IMR-90 (cell line): ENCODE measurements at regions not wholly inside any gene's neighbourhood (a gene's known extent, or its start where the extent isn't known, plus 50 kb on each side); places are given as distances from the start of the nearest gene placed in this dataset.

ENCODE experiments used
- ATAC-seq: fragments of 200-7000 bp; cut with Tn5 transposase; 2 replicates; pipeline ENCODE4 v1.9.1; 2020; ENCODE audit warnings: low read depth, mild to moderate bottlenecking, moderate library complexity
- BruUV-seq: library from RNA; stranded (reverse); fragments of 400-500 nt; replicated peaks from 2 replicates; lab custom pipeline; 2021; lab: Mats Ljungman, UMichigan
- CTCF ChIA-PET: fragments of 300-600 bp; formaldehyde crosslinking; extraction: SDS; loops from one replicate; lab custom pipeline; 2021; ENCODE audit warnings: antibody characterized with exemption; lab: Yijun Ruan, JAX
- POLR2A ChIA-PET: fragments of 300-600 bp; sonication (Branson Sonifier 250); formaldehyde crosslinking; loops from one replicate; lab custom pipeline; 2022; ENCODE audit warnings: antibody characterized with exemption; ENCODE audit not compliant: unreplicated experiment; lab: Charles Lee
- DNase-seq: peaks from one replicate; pipeline ENCODE4 v3.0.0; 2013
- H2AFZ ChIP-seq: replicated peaks from 2 replicates; pipeline ENCODE3; 2013; ENCODE audit warnings: low read length, mild to moderate bottlenecking; ENCODE audit not compliant: poor library complexity
- H2AK5ac ChIP-seq: 2 replicates; pipeline ENCODE4 v1.6.1; 2013; ENCODE audit warnings: low read depth, low read length, inconsistent platforms
- H2AK9ac ChIP-seq: replicated peaks from 2 replicates; pipeline ENCODE3; 2013; ENCODE audit warnings: mild to moderate bottlenecking, low read depth, low read length, moderate library complexity; ENCODE audit not compliant: poor library complexity
- H2BK120ac ChIP-seq: 2 replicates; pipeline ENCODE4 v1.6.1; 2013; ENCODE audit warnings: low read depth, low read length, inconsistent platforms
- H2BK15ac ChIP-seq: 3 replicates; pipeline ENCODE4 v1.6.1; 2013; ENCODE audit warnings: low read depth, low read length, inconsistent platforms
- H2BK20ac ChIP-seq: 2 replicates; pipeline ENCODE4 v1.6.1; 2013; ENCODE audit warnings: low read depth, mild to moderate bottlenecking, inconsistent platforms, low read length, moderate library complexity
- H2BK5ac ChIP-seq: 2 replicates; pipeline ENCODE4 v1.6.1; 2013; ENCODE audit warnings: mild to moderate bottlenecking, low read depth, low read length, inconsistent platforms; ENCODE audit not compliant: poor library complexity, severe bottlenecking
- H3K14ac ChIP-seq: replicated peaks from 2 replicates; pipeline ENCODE4 v1.6.1; 2013; ENCODE audit warnings: low read depth, low read length, inconsistent platforms
- H3K18ac ChIP-seq: 2 replicates; pipeline ENCODE4 v1.6.1; 2013; ENCODE audit warnings: low read depth, low read length, control low read depth
- H3K23ac ChIP-seq: 2 replicates; pipeline ENCODE4 v1.6.1; 2013; ENCODE audit warnings: low read depth, low read length, inconsistent platforms
- H3K27ac ChIP-seq: 2 replicates; pipeline ENCODE4 v1.5.1; 2013; ENCODE audit warnings: mild to moderate bottlenecking, control low read depth, low read length; ENCODE audit not compliant: insufficient read depth
- H3K27me3 ChIP-seq: 2 replicates; pipeline ENCODE4 v1.6.1; 2013; ENCODE audit warnings: low read length; ENCODE audit not compliant: control insufficient read depth, insufficient read depth
- H3K36me3 ChIP-seq: 2 replicates; pipeline ENCODE4 v1.6.1; 2013; ENCODE audit warnings: low read length, mixed read lengths; ENCODE audit not compliant: control insufficient read depth, insufficient read depth
- H3K4ac ChIP-seq: 2 replicates; pipeline ENCODE4 v1.6.1; 2013; ENCODE audit warnings: low read depth, low read length, inconsistent platforms
- H3K4me1 ChIP-seq: 2 replicates; pipeline ENCODE4 v1.6.1; 2013; ENCODE audit warnings: low read length, mixed read lengths; ENCODE audit not compliant: control insufficient read depth, insufficient read depth
- H3K4me2 ChIP-seq: 2 replicates; pipeline ENCODE4 v1.6.1; 2013; ENCODE audit warnings: low read depth, mild to moderate bottlenecking, control low read depth, low read length, moderate library complexity
- H3K4me3 ChIP-seq: 2 replicates; pipeline ENCODE4 v1.5.1; 2013; ENCODE audit warnings: low read depth, mild to moderate bottlenecking, control low read depth, low read length, moderate library complexity; ENCODE audit not compliant: insufficient read depth
- H3K56ac ChIP-seq: 2 replicates; pipeline ENCODE4 v1.6.1; 2013; ENCODE audit warnings: low read length, inconsistent platforms; ENCODE audit not compliant: insufficient read depth; ENCODE audit errors: extremely low read depth
- H3K79me1 ChIP-seq, 2 experiments: 2 replicates each; pipeline ENCODE4 v1.6.1; 2013; ENCODE audit warnings: low read length in 2 of 2, inconsistent platforms in 1 of 2, low read depth in 1 of 2
- H3K9ac ChIP-seq: 2 replicates; pipeline ENCODE4 v1.6.1; 2013; ENCODE audit warnings: low read depth, low read length, control low read depth
- H3K9me1 ChIP-seq: 2 replicates; pipeline ENCODE4 v1.6.1; 2013; ENCODE audit warnings: low read length, inconsistent platforms; ENCODE audit not compliant: insufficient read depth
- H3K9me3 ChIP-seq: 2 replicates; pipeline ENCODE4 v1.6.1; 2013; ENCODE audit warnings: low read length; ENCODE audit not compliant: control insufficient read depth, insufficient read depth
- H4K20me1 ChIP-seq: 2 replicates; pipeline ENCODE4 v1.6.1; 2013; ENCODE audit warnings: low read length, inconsistent platforms; ENCODE audit not compliant: insufficient read depth
- H4K5ac ChIP-seq: 2 replicates; pipeline ENCODE4 v1.6.1; 2013; ENCODE audit warnings: mild to moderate bottlenecking, low read depth, low read length, control low read depth
- H4K8ac ChIP-seq, 2 experiments: 2 replicates each; pipeline ENCODE4 v1.6.1; 2013; ENCODE audit warnings: low read depth in 2 of 2, low read length in 2 of 2, control low read depth in 1 of 2, inconsistent platforms in 1 of 2
- H4K91ac ChIP-seq: 2 replicates; pipeline ENCODE4 v1.6.1; 2013; ENCODE audit warnings: low read depth, low read length, inconsistent platforms; ENCODE audit not compliant: insufficient read depth
- CHD1 ChIP-seq: IDR thresholded peaks from 2 replicates; pipeline ENCODE4 v1.6.1; 2012; ENCODE audit warnings: low read depth, low read length, improper control_type of control experiment
- CTCF ChIP-seq: conservative IDR thresholded peaks from 2 replicates; pipeline ENCODE4 v1.5.1; 2012; ENCODE audit warnings: mild to moderate bottlenecking, low read depth, low read length, improper control_type of control experiment
- ELK1 ChIP-seq: fragments of 150-350 bp; IDR thresholded peaks from 2 replicates; pipeline ENCODE4 v1.6.1; 2016; ENCODE audit warnings: low read depth, mild to moderate bottlenecking, low read length, moderate library complexity, borderline replicate concordance
- FOS ChIP-seq: fragments of 150-350 bp; IDR thresholded peaks from 2 replicates; pipeline ENCODE4 v1.6.1; 2016; ENCODE audit warnings: low read depth, low read length
- MAFK ChIP-seq: IDR thresholded peaks from 2 replicates; pipeline ENCODE4 v1.6.1; 2012; ENCODE audit warnings: low read depth, low read length, improper control_type of control experiment
- MAZ ChIP-seq: IDR thresholded peaks from 2 replicates; pipeline ENCODE4 v1.6.1; 2012; ENCODE audit warnings: low read depth, mild to moderate bottlenecking, low read length, improper control_type of control experiment, moderate library complexity, borderline replicate concordance
- NFE2L2 ChIP-seq: fragments of 150-350 bp; IDR thresholded peaks from 2 replicates; pipeline ENCODE4 v1.6.1; 2016; ENCODE audit warnings: low read depth, mild to moderate bottlenecking, low read length
- POLR2A ChIP-seq: IDR thresholded peaks from 2 replicates; pipeline ENCODE4 v1.6.1; 2012; ENCODE audit warnings: mild to moderate bottlenecking, low read depth, low read length
- RAD21 ChIP-seq: IDR thresholded peaks from 2 replicates; pipeline ENCODE4 v1.6.1; 2012; ENCODE audit warnings: low read length, improper control_type of control experiment
- RCOR1 ChIP-seq: IDR thresholded peaks from 2 replicates; pipeline ENCODE4 v1.6.1; 2012; ENCODE audit warnings: mild to moderate bottlenecking, low read length, improper control_type of control experiment; ENCODE audit not compliant: insufficient replicate concordance
- RFX5 ChIP-seq: IDR thresholded peaks from 2 replicates; pipeline ENCODE4 v1.8.0; 2012; ENCODE audit warnings: low read depth, mild to moderate bottlenecking, low read length, moderate library complexity
- SMC3 ChIP-seq: fragments of 150-350 bp; IDR thresholded peaks from 2 replicates; pipeline ENCODE4 v1.6.1; 2016; ENCODE audit warnings: low read depth, mild to moderate bottlenecking, antibody characterized with exemption, low read length, moderate library complexity
- USF2 ChIP-seq: fragments of 150-350 bp; IDR thresholded peaks from 2 replicates; pipeline ENCODE4 v1.6.1; 2017; ENCODE audit warnings: mild to moderate bottlenecking, antibody characterized with exemption, low read length, low read depth
- WGBS, 2 experiments: methylation state at CpG; one replicate each; pipeline versions ENCODE4 v1.1.5 to v1.1.7; 2013; ENCODE audit warnings: missing lambda C conversion rate in 2 of 2; ENCODE audit not compliant: insufficient read length in 1 of 2; ENCODE audit errors: extremely low coverage in 2 of 2; 5-methylcytosine and 5-hydroxymethylcytosine counted together
- dilution Hi-C: fragments of 300-500 bp; cut with HindIII; formaldehyde crosslinking; loops from one replicate; pipeline ENCODE4 v1.14.3; 2018; ENCODE audit warnings: low sequenced_read_pairs; ENCODE audit not compliant: unreplicated experiment
- in situ Hi-C: fragments of 300-500 bp; cut with MboI; formaldehyde crosslinking; loops from 3 replicates; pipeline ENCODE4 v1.14.3; 2019; ENCODE audit warnings: low sequenced_read_pairs, inconsistent platforms, mixed read lengths
- intact Hi-C: fragments of 100-400 bp; cut with micrococcal nuclease; formaldehyde crosslinking; loops from 2 replicates; pipeline ENCODE4 v1.10.0; 2022

- H2BK120ac ChIP-seq: no peak overlapping the region
- no TSS peak for BruUV-seq
- DNase-seq: no peak
- no peak overlapping the region for H2BK15ac ChIP-seq
- H2AFZ ChIP-seq: no peak overlapping the region
- H4K5ac ChIP-seq: no peak overlapping the region
- no peak overlapping the region for H4K8ac ChIP-seq
- no peak overlapping the region for H3K23ac ChIP-seq
- no peak overlapping the region for H3K9ac ChIP-seq
- CTCF ChIA-PET: no interaction called here
- no peak for TF ChIP-seq CHD1
- TF ChIP-seq RFX5: no peak
- no peak for TF ChIP-seq POLR2A
- no peak for TF ChIP-seq SMC3
- TF ChIP-seq NFE2L2: no peak
- no peak for TF ChIP-seq USF2
- no peak for TF ChIP-seq MAFK
- TF ChIP-seq FOS: no peak
- no peak for TF ChIP-seq RCOR1
- no peak for TF ChIP-seq MAZ
- no peak for TF ChIP-seq CTCF
- TF ChIP-seq RAD21: no peak
- TF ChIP-seq ELK1: no peak
- no peak overlapping the region for H3K14ac ChIP-seq
- H2BK20ac ChIP-seq: no peak overlapping the region
- POLR2A ChIA-PET: no interaction called here
- H3K4me3 ChIP-seq: no peak overlapping the region
- H2BK5ac ChIP-seq: no peak overlapping the region
- no CpG with 5 or more reads among the region's 2 CpGs for WGBS, 2 experiments
- H3K27me3 ChIP-seq: no peaks in the 10 kb centered on the region
- dilution Hi-C loops (no loop called here), intact Hi-C loops (no loop called here), in situ Hi-C loops (no loop called here)
- no peaks in the 10 kb centered on the region for H4K20me1 ChIP-seq
- no peak overlapping the region for H2AK5ac ChIP-seq
- no peaks in the 10 kb centered on the region for H3K9me1 ChIP-seq
- ATAC-seq: no peak
- H3K4me1 ChIP-seq: peaks cover 3% of the 10 kb centered on the region; the same call in 1 of the 2 replicates
- no peak overlapping the region for H4K91ac ChIP-seq
- H3K4me2 ChIP-seq: no peak overlapping the region
- no peaks in the 10 kb centered on the region for H3K36me3 ChIP-seq
- H3K4ac ChIP-seq: no peak overlapping the region
- no peak overlapping the region for H3K56ac ChIP-seq
- no peak overlapping the region for H2AK9ac ChIP-seq
- H3K79me1 ChIP-seq: no peaks in the 10 kb centered on the region
- no peak overlapping the region for H3K18ac ChIP-seq
- H3K9me3 ChIP-seq: no peaks in the 10 kb centered on the region
- no peak overlapping the region for H3K27ac ChIP-seq
Observed at GRCh38 chr2:172262486-172262885, 159.8 kb upstream of the DLX2 start.
